ENCODE measurements at regions not wholly inside any gene's neighbourhood (a gene's known extent, or its start where the extent isn't known, plus 50 kb on each side); places are given as distances from the start of the nearest gene placed in this dataset.

DNA sequence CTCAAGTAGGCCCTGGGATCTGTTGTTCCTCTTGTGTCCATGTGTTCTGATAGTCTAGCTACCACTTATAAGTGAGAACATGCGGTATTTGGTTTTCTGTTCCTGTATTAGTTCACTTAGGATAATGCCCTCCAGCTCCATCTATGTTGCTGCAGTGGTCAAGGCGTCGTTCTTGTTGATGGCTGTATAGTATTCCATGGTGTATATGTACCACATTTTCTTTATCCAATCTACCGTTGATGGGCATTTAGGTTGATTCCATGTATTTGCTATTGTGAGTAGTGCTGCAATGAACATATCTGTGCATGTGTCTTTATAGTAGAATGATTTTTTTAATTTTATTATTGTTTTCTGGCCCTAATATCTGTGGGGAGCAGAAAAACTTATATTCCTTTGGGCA is 74.3 kb downstream of the MAT2B start:
- Histone ChIP-seq H3K27me3 (replicated peaks in 1 of 2; ENCODE audit: control insufficient read depth in 2 of 2, insufficient read depth in 2 of 2, low read length in 1 of 2) (no peaks in the 10 kb centered on the region), H3K4me1 (ENCODE audit: control insufficient read depth, insufficient read depth, low read length) (no peaks in the 10 kb centered on the region), H3K27ac (ENCODE audit: control insufficient read depth, insufficient read depth) (no peak overlapping the region), H2AFZ (ENCODE audit: control insufficient read depth, low read depth, low read length) (no peak overlapping the region), H3K4me2 (ENCODE audit: control insufficient read depth, insufficient read depth) (no peak overlapping the region), H3K4me3 (no peak overlapping the region), H3K9me3 (replicated peaks; ENCODE audit: control insufficient read depth, insufficient read depth, low read length) (no peaks in the 10 kb centered on the region), H3K36me3 (ENCODE audit: control insufficient read depth in 2 of 2, insufficient read depth in 2 of 2, low read length in 1 of 2) (no peaks in the 10 kb centered on the region), H3K79me2 (ENCODE audit: control insufficient read depth, insufficient read depth, low read length) (no peaks in the 10 kb centered on the region), H3K9ac (ENCODE audit: control insufficient read depth, insufficient read depth, low read length) (no peak overlapping the region), H4K20me1 (ENCODE audit: control insufficient read depth, insufficient read depth) (no peaks in the 10 kb centered on the region)
- ChIA-PET POLR2A (no interaction called here), SMC1A (ENCODE audit: uncharacterized antibody, unreplicated experiment) (interaction anchor here (1.1 kb wide), 1 partner anchor 14 kb away, joined by 3 read pairs; no protein-coding TSS in a partner anchor), CTCF (interaction anchor here (1.2 to 1.5 kb wide), 2 partner anchors 15 to 17 kb away, joined by 3 read pairs; no protein-coding TSS in a partner anchor), RAD21 (ENCODE audit: unreplicated experiment) (no interaction called here)
- DNase-seq (ENCODE audit: low read depth, low spot score) (no peak), ATAC-seq (no peak), FAIRE-seq (no peak)
- in situ Hi-C loops (cut with MboI): no loop called here
- no TSS peak for BruUV-seq (replicated peaks)
- TF ChIP-seq, protein P1, sequence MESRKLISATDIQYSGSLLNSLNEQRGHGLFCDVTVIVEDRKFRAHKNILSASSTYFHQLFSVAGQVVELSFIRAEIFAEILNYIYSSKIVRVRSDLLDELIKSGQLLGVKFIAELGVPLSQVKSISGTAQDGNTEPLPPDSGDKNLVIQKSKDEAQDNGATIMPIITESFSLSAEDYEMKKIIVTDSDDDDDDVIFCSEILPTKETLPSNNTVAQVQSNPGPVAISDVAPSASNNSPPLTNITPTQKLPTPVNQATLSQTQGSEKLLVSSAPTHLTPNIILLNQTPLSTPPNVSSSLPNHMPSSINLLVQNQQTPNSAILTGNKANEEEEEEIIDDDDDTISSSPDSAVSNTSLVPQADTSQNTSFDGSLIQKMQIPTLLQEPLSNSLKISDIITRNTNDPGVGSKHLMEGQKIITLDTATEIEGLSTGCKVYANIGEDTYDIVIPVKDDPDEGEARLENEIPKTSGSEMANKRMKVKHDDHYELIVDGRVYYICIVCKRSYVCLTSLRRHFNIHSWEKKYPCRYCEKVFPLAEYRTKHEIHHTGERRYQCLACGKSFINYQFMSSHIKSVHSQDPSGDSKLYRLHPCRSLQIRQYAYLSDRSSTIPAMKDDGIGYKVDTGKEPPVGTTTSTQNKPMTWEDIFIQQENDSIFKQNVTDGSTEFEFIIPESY (IDR thresholded peaks at IDR 0.05): no peak
- TF ChIP-seq, protein P2, sequence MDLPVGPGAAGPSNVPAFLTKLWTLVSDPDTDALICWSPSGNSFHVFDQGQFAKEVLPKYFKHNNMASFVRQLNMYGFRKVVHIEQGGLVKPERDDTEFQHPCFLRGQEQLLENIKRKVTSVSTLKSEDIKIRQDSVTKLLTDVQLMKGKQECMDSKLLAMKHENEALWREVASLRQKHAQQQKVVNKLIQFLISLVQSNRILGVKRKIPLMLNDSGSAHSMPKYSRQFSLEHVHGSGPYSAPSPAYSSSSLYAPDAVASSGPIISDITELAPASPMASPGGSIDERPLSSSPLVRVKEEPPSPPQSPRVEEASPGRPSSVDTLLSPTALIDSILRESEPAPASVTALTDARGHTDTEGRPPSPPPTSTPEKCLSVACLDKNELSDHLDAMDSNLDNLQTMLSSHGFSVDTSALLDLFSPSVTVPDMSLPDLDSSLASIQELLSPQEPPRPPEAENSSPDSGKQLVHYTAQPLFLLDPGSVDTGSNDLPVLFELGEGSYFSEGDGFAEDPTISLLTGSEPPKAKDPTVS (IDR thresholded peaks at IDR 0.05; ENCODE audit: low read depth, low read length): no peak
- no peak for TF ChIP-seq BRCA1 (IDR thresholded peaks at IDR 0.05; ENCODE audit: low read depth, low read length)
- TF ChIP-seq MEF2A (IDR thresholded peaks at IDR 0.05; ENCODE audit: insufficient read depth, low read depth, low read length): no peak
- no peak for TF ChIP-seq ZBED1 (IDR thresholded peaks at IDR 0.05; ENCODE audit: borderline replicate concordance)
- TF ChIP-seq, protein P3, sequence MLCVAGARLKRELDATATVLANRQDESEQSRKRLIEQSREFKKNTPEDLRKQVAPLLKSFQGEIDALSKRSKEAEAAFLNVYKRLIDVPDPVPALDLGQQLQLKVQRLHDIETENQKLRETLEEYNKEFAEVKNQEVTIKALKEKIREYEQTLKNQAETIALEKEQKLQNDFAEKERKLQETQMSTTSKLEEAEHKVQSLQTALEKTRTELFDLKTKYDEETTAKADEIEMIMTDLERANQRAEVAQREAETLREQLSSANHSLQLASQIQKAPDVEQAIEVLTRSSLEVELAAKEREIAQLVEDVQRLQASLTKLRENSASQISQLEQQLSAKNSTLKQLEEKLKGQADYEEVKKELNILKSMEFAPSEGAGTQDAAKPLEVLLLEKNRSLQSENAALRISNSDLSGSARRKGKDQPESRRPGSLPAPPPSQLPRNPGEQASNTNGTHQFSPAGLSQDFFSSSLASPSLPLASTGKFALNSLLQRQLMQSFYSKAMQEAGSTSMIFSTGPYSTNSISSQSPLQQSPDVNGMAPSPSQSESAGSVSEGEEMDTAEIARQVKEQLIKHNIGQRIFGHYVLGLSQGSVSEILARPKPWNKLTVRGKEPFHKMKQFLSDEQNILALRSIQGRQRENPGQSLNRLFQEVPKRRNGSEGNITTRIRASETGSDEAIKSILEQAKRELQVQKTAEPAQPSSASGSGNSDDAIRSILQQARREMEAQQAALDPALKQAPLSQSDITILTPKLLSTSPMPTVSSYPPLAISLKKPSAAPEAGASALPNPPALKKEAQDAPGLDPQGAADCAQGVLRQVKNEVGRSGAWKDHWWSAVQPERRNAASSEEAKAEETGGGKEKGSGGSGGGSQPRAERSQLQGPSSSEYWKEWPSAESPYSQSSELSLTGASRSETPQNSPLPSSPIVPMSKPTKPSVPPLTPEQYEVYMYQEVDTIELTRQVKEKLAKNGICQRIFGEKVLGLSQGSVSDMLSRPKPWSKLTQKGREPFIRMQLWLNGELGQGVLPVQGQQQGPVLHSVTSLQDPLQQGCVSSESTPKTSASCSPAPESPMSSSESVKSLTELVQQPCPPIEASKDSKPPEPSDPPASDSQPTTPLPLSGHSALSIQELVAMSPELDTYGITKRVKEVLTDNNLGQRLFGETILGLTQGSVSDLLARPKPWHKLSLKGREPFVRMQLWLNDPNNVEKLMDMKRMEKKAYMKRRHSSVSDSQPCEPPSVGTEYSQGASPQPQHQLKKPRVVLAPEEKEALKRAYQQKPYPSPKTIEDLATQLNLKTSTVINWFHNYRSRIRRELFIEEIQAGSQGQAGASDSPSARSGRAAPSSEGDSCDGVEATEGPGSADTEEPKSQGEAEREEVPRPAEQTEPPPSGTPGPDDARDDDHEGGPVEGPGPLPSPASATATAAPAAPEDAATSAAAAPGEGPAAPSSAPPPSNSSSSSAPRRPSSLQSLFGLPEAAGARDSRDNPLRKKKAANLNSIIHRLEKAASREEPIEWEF (IDR thresholded peaks at IDR 0.05; ENCODE audit: insufficient replicate concordance, low read depth, low read length): no peak
- no peak for TF ChIP-seq HCFC1 (IDR thresholded peaks at IDR 0.05; ENCODE audit: low read length)
- TF ChIP-seq KAT2A (conservative IDR thresholded peaks at IDR 0.05; ENCODE audit: control insufficient read depth, low read depth, low read length): no peak
- no peak for TF ChIP-seq PML (IDR thresholded peaks at IDR 0.05; ENCODE audit: low read length)
- TF ChIP-seq CREB1 (IDR thresholded peaks at IDR 0.05; ENCODE audit: low read depth): no peak
- TF ChIP-seq, protein P4, sequence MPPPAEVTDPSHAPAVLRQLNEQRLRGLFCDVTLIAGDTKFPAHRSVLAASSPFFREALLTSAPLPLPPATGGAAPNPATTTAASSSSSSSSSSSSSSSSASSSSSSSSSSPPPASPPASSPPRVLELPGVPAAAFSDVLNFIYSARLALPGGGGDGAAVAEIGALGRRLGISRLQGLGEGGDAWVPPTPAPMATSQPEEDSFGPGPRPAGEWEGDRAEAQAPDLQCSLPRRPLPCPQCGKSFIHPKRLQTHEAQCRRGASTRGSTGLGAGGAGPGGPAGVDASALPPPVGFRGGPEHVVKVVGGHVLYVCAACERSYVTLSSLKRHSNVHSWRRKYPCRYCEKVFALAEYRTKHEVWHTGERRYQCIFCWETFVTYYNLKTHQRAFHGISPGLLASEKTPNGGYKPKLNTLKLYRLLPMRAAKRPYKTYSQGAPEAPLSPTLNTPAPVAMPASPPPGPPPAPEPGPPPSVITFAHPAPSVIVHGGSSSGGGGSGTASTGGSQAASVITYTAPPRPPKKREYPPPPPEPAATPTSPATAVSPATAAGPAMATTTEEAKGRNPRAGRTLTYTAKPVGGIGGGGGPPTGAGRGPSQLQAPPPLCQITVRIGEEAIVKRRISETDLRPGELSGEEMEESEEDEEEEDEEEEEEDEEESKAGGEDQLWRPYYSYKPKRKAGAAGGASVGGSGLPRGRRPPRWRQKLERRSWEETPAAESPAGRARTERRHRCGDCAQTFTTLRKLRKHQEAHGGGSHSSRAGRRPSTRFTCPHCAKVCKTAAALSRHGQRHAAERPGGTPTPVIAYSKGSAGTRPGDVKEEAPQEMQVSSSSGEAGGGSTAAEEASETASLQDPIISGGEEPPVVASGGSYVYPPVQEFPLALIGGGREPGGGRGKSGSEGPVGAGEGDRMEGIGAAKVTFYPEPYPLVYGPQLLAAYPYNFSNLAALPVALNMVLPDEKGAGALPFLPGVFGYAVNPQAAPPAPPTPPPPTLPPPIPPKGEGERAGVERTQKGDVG (CRISPR knock-in tag; IDR thresholded peaks at IDR 0.05): no peak
- TF ChIP-seq HDGF (IDR thresholded peaks at IDR 0.05): no peak
- no peak for TF ChIP-seq MTA3 (IDR thresholded peaks at IDR 0.05; ENCODE audit: borderline replicate concordance, low read length)
- TF ChIP-seq TCF7 (IDR thresholded peaks at IDR 0.05; ENCODE audit: borderline replicate concordance): no peak
- no peak for TF ChIP-seq SREBF1 (IDR thresholded peaks at IDR 0.05; ENCODE audit: low read length)
- 29% methylated on average over 4 of the region's 4 CpGs for WGBS (ENCODE audit: insufficient coverage, insufficient replicate concordance, low lambda C conversion rate, missing lambda C conversion rate)
- intact Hi-C loops (cut with micrococcal nuclease; ENCODE audit: unreplicated experiment): no loop called here

All from GM12878 (cell line).